ENCODE measurements at regions not wholly inside any gene's neighbourhood (a gene's known extent, or its start where the extent isn't known, plus 50 kb on each side); places are given as distances from the start of the nearest gene placed in this dataset.

DNA sequence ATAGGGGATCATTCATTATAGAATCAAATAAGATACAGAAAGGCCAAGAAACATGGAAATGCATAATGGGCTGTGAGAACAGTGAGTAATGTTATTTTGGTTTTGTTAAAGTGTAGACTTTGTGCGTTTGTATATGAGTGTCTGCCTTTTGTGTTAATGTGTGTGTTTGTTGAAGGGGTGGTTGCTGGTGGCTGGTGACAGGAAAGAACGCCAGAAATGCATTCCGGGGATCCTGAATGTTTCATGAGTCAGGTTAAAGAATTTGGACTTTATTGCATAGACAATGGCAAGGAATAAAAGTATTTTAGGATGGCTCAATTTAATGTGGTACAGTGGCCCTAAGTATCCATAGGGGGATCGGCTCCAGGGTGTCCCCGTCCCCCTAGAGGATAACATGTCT lies 1228.9 kb downstream of the PCDH7 start:
- no peak for TF ChIP-seq EZH2 (IDR thresholded peaks at IDR 0.05; ENCODE audit: borderline replicate concordance, low read depth, low read length, poor library complexity, severe bottlenecking)
- TF ChIP-seq, protein P1, sequence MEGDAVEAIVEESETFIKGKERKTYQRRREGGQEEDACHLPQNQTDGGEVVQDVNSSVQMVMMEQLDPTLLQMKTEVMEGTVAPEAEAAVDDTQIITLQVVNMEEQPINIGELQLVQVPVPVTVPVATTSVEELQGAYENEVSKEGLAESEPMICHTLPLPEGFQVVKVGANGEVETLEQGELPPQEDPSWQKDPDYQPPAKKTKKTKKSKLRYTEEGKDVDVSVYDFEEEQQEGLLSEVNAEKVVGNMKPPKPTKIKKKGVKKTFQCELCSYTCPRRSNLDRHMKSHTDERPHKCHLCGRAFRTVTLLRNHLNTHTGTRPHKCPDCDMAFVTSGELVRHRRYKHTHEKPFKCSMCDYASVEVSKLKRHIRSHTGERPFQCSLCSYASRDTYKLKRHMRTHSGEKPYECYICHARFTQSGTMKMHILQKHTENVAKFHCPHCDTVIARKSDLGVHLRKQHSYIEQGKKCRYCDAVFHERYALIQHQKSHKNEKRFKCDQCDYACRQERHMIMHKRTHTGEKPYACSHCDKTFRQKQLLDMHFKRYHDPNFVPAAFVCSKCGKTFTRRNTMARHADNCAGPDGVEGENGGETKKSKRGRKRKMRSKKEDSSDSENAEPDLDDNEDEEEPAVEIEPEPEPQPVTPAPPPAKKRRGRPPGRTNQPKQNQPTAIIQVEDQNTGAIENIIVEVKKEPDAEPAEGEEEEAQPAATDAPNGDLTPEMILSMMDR (conservative IDR thresholded peaks at IDR 0.05; ENCODE audit: low read depth, low read length): no peak
